Astrocyte (in vitro differentiated cells and primary cell): ENCODE measurements at regions not wholly inside any gene's neighbourhood (a gene's known extent, or its start where the extent isn't known, plus 50 kb on each side); places are given as distances from the start of the nearest gene placed in this dataset.

Experiments used
- DNase-seq: peaks from one replicate; pipeline ENCODE4 v3.0.0-alpha.2; 2010; ENCODE audit warnings: low read depth
- FAIRE-seq: peaks from 2 replicates; lab custom pipeline; 2011; peaks lifted over from hg19 to GRCh38; lab: Jason Lieb, UNC
- H2AFZ ChIP-seq: 2 replicates; pipeline ENCODE4 v1.6.0; 2012; ENCODE audit warnings: low read depth, low read length, inconsistent platforms
- H3K27ac ChIP-seq: 2 replicates; pipeline ENCODE4 v1.5.1; 2011; ENCODE audit warnings: low read depth, low read length, inconsistent platforms
- H3K27me3 ChIP-seq: 2 replicates; pipeline ENCODE4 v1.6.0; 2011; ENCODE audit warnings: low read length, inconsistent platforms; ENCODE audit not compliant: insufficient read depth
- H3K36me3 ChIP-seq: 2 replicates; pipeline ENCODE4 v1.5.1; 2011; ENCODE audit warnings: low read length, inconsistent platforms; ENCODE audit not compliant: insufficient read depth
- H3K4me1 ChIP-seq: 2 replicates; pipeline ENCODE4 v1.5.1; 2011; ENCODE audit warnings: low read length, inconsistent platforms; ENCODE audit not compliant: insufficient read depth
- H3K4me2 ChIP-seq: 2 replicates; pipeline ENCODE4 v1.6.0; 2012; ENCODE audit warnings: low read length, inconsistent platforms
- H3K4me3 ChIP-seq: 2 replicates; pipeline ENCODE4 v1.5.1; 2011; ENCODE audit warnings: low read depth, mild to moderate bottlenecking, low read length, inconsistent platforms; ENCODE audit not compliant: insufficient read depth
- H3K79me2 ChIP-seq: 2 replicates; pipeline ENCODE4 v1.6.0; 2012; ENCODE audit warnings: mild to moderate bottlenecking, low read length, inconsistent platforms; ENCODE audit not compliant: insufficient read depth
- H3K9ac ChIP-seq: 2 replicates; pipeline ENCODE4 v1.6.0; 2012; ENCODE audit warnings: mild to moderate bottlenecking, low read length, inconsistent platforms
- H3K9me3 ChIP-seq: 2 replicates; pipeline ENCODE4 v1.5.1; 2012; ENCODE audit warnings: low read depth, mild to moderate bottlenecking, low read length, inconsistent platforms; ENCODE audit not compliant: insufficient read depth
- H4K20me1 ChIP-seq: 2 replicates; pipeline ENCODE4 v1.6.0; 2012; ENCODE audit warnings: low read length, inconsistent platforms; ENCODE audit not compliant: insufficient read depth
- H3K27ac Mint-ChIP-seq: one replicate; pipeline ENCODE4 v1.8.0; 2021; ENCODE audit warnings: mild to moderate bottlenecking, mixed read lengths; ENCODE audit not compliant: unreplicated experiment
- H3K27me3 Mint-ChIP-seq: one replicate; pipeline ENCODE4 v1.8.0; 2021; ENCODE audit warnings: low read depth, mixed read lengths; ENCODE audit not compliant: unreplicated experiment
- H3K36me3 Mint-ChIP-seq: one replicate; pipeline ENCODE4 v1.8.0; 2021; ENCODE audit warnings: low read depth, mixed read lengths; ENCODE audit not compliant: unreplicated experiment
- H3K4me1 Mint-ChIP-seq: one replicate; pipeline ENCODE4 v1.8.0; 2021; ENCODE audit warnings: low read depth, mixed read lengths; ENCODE audit not compliant: unreplicated experiment
- H3K4me3 Mint-ChIP-seq: one replicate; pipeline ENCODE4 v1.8.0; 2021; ENCODE audit warnings: mild to moderate bottlenecking, moderate library complexity, mixed read lengths; ENCODE audit not compliant: unreplicated experiment
- H3K9me3 Mint-ChIP-seq: one replicate; pipeline ENCODE4 v1.8.0; 2021; ENCODE audit warnings: mild to moderate bottlenecking, mixed read lengths; ENCODE audit not compliant: unreplicated experiment
- EZH2 ChIP-seq: IDR thresholded peaks from 2 replicates; pipeline ENCODE4 v1.6.1; 2012; ENCODE audit warnings: mild to moderate bottlenecking, low read length, inconsistent platforms; ENCODE audit not compliant: insufficient read depth
- TF ChIP-seq, protein P1 (sequence below): IDR thresholded peaks from 2 replicates; pipeline ENCODE4 v1.5.1; 2011; ENCODE audit warnings: low read depth, mild to moderate bottlenecking, inconsistent platforms, low read length, moderate library complexity; ENCODE audit not compliant: insufficient read depth

DNA sequence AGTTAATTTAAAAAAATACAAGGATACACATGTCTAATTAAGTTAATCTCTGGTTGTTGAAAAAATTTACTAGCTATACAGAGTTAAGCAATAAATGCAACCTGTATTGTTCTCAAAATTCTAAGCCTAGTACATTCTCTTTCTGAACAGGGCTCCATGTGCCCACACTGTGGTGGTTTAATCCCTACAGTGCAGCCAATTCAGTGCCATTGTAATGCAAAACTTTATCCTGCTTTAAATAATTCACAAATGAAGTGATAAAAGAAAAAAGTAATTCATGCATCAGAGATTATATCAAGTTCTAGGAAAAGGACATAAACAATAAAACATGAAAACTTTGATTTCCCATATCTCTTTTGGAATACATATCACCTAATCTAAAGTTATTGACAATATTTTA lies 1089.2 kb downstream of the C4orf33 start:
- Histone ChIP-seq H2AFZ (no peak overlapping the region), H3K4me1 (no peaks in the 10 kb centered on the region), H3K4me2 (no peak overlapping the region), H3K36me3 (no peaks in the 10 kb centered on the region), H3K4me3 (no peak overlapping the region), H3K27me3 (no peaks in the 10 kb centered on the region), H4K20me1 (no peaks in the 10 kb centered on the region), H3K27ac (no peak overlapping the region), H3K9ac (no peak overlapping the region), H3K79me2 (no peaks in the 10 kb centered on the region), H3K9me3 (no peaks in the 10 kb centered on the region)
- DNase-seq (no peak), FAIRE-seq (no peak)
- Mint-ChIP-seq H3K27ac (no peak overlapping the region), H3K4me1 (no peaks in the 10 kb centered on the region), H3K9me3 (no peaks in the 10 kb centered on the region), H3K4me3 (no peak overlapping the region), H3K36me3 (no peaks in the 10 kb centered on the region), H3K27me3 (no peaks in the 10 kb centered on the region)
- TF ChIP-seq EZH2, result no peak

DNA sequence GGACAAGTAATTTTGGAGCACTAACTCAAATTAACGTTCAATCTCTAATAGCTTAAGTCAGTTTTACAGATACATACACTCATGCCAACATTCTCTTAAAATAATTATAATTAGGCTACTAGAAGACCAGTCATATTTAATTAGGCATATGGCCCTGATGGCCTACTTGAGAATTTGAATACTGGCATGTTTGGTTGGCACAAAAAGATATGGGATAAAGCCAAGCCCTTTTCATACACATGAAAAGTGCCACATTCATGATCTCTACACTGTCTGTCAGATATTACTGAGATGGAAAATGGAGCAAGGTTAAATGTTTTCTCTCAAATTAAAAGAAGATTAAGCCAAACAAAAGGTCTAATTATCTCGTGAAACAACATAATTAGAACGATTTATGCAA lies 1091.0 kb downstream of the C4orf33 start:
- no peaks in the 10 kb centered on the region for H3K79me2 ChIP-seq
- no peak overlapping the region for H3K9ac ChIP-seq
- H3K4me3 Mint-ChIP-seq, result no peak overlapping the region
- no peaks in the 10 kb centered on the region for H3K36me3 ChIP-seq
- no peaks in the 10 kb centered on the region for H4K20me1 ChIP-seq
- no peaks in the 10 kb centered on the region for H3K9me3 ChIP-seq
- H3K27me3 ChIP-seq, result no peaks in the 10 kb centered on the region
- H2AFZ ChIP-seq, result no peak overlapping the region
- FAIRE-seq (no peak), DNase-seq (no peak)
- H3K27ac ChIP-seq, result no peak overlapping the region
- H3K4me1 ChIP-seq, result no peaks in the 10 kb centered on the region
- H3K27me3 Mint-ChIP-seq, result no peaks in the 10 kb centered on the region
- no peak for TF ChIP-seq EZH2
- TF ChIP-seq, protein P1, sequence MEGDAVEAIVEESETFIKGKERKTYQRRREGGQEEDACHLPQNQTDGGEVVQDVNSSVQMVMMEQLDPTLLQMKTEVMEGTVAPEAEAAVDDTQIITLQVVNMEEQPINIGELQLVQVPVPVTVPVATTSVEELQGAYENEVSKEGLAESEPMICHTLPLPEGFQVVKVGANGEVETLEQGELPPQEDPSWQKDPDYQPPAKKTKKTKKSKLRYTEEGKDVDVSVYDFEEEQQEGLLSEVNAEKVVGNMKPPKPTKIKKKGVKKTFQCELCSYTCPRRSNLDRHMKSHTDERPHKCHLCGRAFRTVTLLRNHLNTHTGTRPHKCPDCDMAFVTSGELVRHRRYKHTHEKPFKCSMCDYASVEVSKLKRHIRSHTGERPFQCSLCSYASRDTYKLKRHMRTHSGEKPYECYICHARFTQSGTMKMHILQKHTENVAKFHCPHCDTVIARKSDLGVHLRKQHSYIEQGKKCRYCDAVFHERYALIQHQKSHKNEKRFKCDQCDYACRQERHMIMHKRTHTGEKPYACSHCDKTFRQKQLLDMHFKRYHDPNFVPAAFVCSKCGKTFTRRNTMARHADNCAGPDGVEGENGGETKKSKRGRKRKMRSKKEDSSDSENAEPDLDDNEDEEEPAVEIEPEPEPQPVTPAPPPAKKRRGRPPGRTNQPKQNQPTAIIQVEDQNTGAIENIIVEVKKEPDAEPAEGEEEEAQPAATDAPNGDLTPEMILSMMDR, result no peak
- H3K4me3 ChIP-seq, result no peak overlapping the region
- H3K27ac Mint-ChIP-seq, result no peak overlapping the region
- no peak overlapping the region for H3K4me2 ChIP-seq
- peaks cover 2% of the 10 kb centered on the region for H3K9me3 Mint-ChIP-seq
- no peaks in the 10 kb centered on the region for H3K36me3 Mint-ChIP-seq
- H3K4me1 Mint-ChIP-seq, result no peaks in the 10 kb centered on the region

DNA sequence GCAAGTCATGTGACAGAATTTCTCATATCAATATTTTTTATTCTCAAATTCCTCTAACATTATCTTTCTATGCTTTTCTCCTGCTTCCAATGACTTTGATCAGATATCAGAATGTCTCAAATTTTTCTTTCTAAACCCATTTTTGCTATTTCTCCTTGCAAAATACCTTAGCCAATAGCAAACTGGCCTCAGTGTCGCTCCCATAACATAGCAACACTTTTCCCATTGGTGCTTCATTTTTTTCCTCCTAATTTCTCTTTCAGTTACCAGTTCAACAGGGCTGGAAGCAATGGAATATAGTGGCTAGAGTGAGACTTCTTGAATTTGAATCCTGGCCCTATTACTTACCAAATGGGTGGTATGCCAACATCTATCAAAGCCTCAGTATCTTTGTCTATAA lies 1091.6 kb downstream of the C4orf33 start:
- H3K79me2 ChIP-seq, result no peaks in the 10 kb centered on the region
- no peaks in the 10 kb centered on the region for H3K27me3 Mint-ChIP-seq
- no peaks in the 10 kb centered on the region for H3K36me3 Mint-ChIP-seq
- no peak overlapping the region for H3K9ac ChIP-seq
- no peak overlapping the region for H3K4me2 ChIP-seq
- no peaks in the 10 kb centered on the region for H3K4me1 Mint-ChIP-seq
- no peak overlapping the region for H2AFZ ChIP-seq
- no peak overlapping the region for H3K4me3 ChIP-seq
- H3K27ac Mint-ChIP-seq, result no peak overlapping the region
- H3K4me3 Mint-ChIP-seq, result no peak overlapping the region
- no peak overlapping the region for H3K27ac ChIP-seq
- no peaks in the 10 kb centered on the region for H3K4me1 ChIP-seq
- no peaks in the 10 kb centered on the region for H3K27me3 ChIP-seq
- no peaks in the 10 kb centered on the region for H3K9me3 ChIP-seq
- H3K36me3 ChIP-seq, result no peaks in the 10 kb centered on the region
- FAIRE-seq, result no peak
- TF ChIP-seq EZH2, result no peak
- no peaks in the 10 kb centered on the region for H4K20me1 ChIP-seq
- DNase-seq, result no peak
- peaks cover 2% of the 10 kb centered on the region for H3K9me3 Mint-ChIP-seq

DNA sequence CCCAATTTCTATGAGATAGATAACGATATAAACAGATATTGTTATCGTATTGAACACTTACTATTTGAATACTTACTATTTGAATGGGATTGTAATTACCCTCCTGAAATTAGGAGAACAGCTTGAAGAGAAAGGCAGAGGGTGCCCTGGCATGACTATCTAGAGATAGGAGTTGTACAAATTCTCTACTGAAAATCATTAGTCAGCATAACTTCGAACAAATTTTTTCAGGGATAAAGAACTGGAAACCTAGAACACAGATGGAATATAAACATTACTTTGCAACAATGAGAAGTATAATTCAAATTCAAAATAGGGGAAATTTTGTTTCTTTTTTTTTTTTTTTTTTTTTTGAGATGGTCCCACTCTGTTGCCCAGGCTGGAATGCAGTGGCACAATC lies 1096.8 kb downstream of the C4orf33 start:
- Histone ChIP-seq H3K36me3 (no peaks in the 10 kb centered on the region), H3K4me1 (no peaks in the 10 kb centered on the region), H3K9ac (no peak overlapping the region), H3K4me2 (no peak overlapping the region), H2AFZ (no peak overlapping the region), H3K27me3 (no peaks in the 10 kb centered on the region), H4K20me1 (no peaks in the 10 kb centered on the region), H3K4me3 (no peak overlapping the region), H3K9me3 (no peaks in the 10 kb centered on the region), H3K79me2 (no peaks in the 10 kb centered on the region), H3K27ac (no peak overlapping the region)
- Mint-ChIP-seq H3K27ac (no peak overlapping the region), H3K4me1 (no peaks in the 10 kb centered on the region), H3K4me3 (no peak overlapping the region), H3K27me3 (no peaks in the 10 kb centered on the region), H3K9me3 (peaks cover 2% of the 10 kb centered on the region), H3K36me3 (no peaks in the 10 kb centered on the region)
- DNase-seq (no peak), FAIRE-seq (no peak)
- TF ChIP-seq, protein P1, result no peak
- TF ChIP-seq EZH2, result no peak
